Iris pigment epithelial cell (primary cell): ENCODE measurements at regions not wholly inside any gene's neighbourhood (a gene's known extent, or its start where the extent isn't known, plus 50 kb on each side); places are given as distances from the start of the nearest gene placed in this dataset.

Experiments
- DNase-seq: peaks from one replicate; pipeline ENCODE4 v3.0.0-alpha.2; 2011; ENCODE audit warnings: low read depth

GRCh38 chr3:29050155-29050554 is 230.7 kb upstream of the RBMS3 start:
- DNase-seq = no peak

GRCh38 chr3:29057326-29057725 is 223.5 kb upstream of the RBMS3 start:
- DNase-seq = peak; percentile 93

GRCh38 chr3:29064085-29064484 is 216.8 kb upstream of the RBMS3 start:
- peak; percentile 81 for DNase-seq

GRCh38 chr3:29065211-29065785 is 215.6 kb upstream of the RBMS3 start:
- peak; percentile 98 for DNase-seq

- peak; percentile 63 for DNase-seq
Observed at GRCh38 chr3:29067007-29067406, 213.9 kb upstream of the RBMS3 start.

GRCh38 chr3:29070959-29071634 is 209.8 kb upstream of the RBMS3 start:
- peak; percentile 6 for DNase-seq

GRCh38 chr3:29072611-29073010 is 208.3 kb upstream of the RBMS3 start:
- DNase-seq = no peak

- no peak for DNase-seq
Observed at GRCh38 chr3:29077356-29077755, 203.5 kb upstream of the RBMS3 start.

- peak; percentile 39 for DNase-seq
Observed at GRCh38 chr3:29079358-29079757, 201.5 kb upstream of the RBMS3 start.

- DNase-seq = no peak
Observed at GRCh38 chr3:29080967-29081366, 199.9 kb upstream of the RBMS3 start.

GRCh38 chr3:29083081-29083480 is 197.8 kb upstream of the RBMS3 start:
- DNase-seq = no peak

GRCh38 chr3:29083676-29084075 is 197.2 kb upstream of the RBMS3 start:
- DNase-seq = no peak

GRCh38 chr3:29088579-29088978 is 192.3 kb upstream of the RBMS3 start:
- no peak for DNase-seq

GRCh38 chr3:29090912-29091597 is 189.8 kb upstream of the RBMS3 start:
- DNase-seq = no peak

- no peak for DNase-seq
Observed at GRCh38 chr3:29091599-29092189, 189.2 kb upstream of the RBMS3 start.

- DNase-seq = no peak
Observed at GRCh38 chr3:29092348-29092747, 188.5 kb upstream of the RBMS3 start.

GRCh38 chr3:29099296-29099695 is 181.6 kb upstream of the RBMS3 start:
- no peak for DNase-seq

GRCh38 chr3:29099775-29100174 is 181.1 kb upstream of the RBMS3 start:
- no peak for DNase-seq

GRCh38 chr3:29100292-29100691 is 180.6 kb upstream of the RBMS3 start:
- DNase-seq = no peak

GRCh38 chr3:29128001-29128400 is 152.9 kb upstream of the RBMS3 start:
- DNase-seq = peak; percentile 73

GRCh38 chr3:29137601-29138000 is 143.3 kb upstream of the RBMS3 start:
- DNase-seq = no peak

GRCh38 chr3:29138171-29138570 is 142.7 kb upstream of the RBMS3 start:
- DNase-seq = no peak

GRCh38 chr3:29140666-29141065 is 140.2 kb upstream of the RBMS3 start:
- DNase-seq = peak; percentile 47
